PC-3 (cell line): ENCODE measurements at regions not wholly inside any gene's neighbourhood (a gene's known extent, or its start where the extent isn't known, plus 50 kb on each side); places are given as distances from the start of the nearest gene placed in this dataset.
A peak's percentile ranks its signal among the peaks of the same experiment; 100 is the strongest.

Source experiments
- EZH2 ChIP-seq: fragments of 300-600 bp; sonication (generic); IDR thresholded peaks from one replicate; pipeline ENCODE4 v1.6.1; 2017; ENCODE audit warnings: antibody characterized with exemption, mild to moderate bottlenecking, low read length; ENCODE audit not compliant: unreplicated experiment
- TF ChIP-seq, protein P1 (sequence below): fragments of 300-600 bp; sonication (generic); conservative IDR thresholded peaks from 2 replicates; pipeline ENCODE4 v1.5.1; 2017; ENCODE audit warnings: antibody characterized with exemption, low read depth, mild to moderate bottlenecking, low read length

DNA sequence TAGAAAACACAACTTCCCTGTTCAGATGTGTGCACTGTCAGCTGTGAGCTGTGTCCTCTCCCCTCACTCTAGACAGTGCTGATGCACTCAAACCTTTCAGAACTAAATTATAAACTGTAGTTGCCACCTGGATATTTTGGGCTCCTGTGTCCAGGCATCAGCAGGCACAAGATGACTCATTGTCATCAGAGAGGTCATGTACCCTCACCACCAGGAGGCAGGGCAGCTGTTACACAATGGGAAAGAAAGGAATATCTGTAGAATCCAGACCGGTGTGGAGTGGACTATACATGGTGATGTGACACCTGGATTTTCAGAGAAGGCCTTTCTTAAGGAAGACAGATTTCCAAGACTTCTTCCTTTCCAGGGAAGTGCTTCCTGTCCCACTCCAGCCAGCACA is 854.4 kb upstream of the AGA start:
- TF ChIP-seq, protein P1, sequence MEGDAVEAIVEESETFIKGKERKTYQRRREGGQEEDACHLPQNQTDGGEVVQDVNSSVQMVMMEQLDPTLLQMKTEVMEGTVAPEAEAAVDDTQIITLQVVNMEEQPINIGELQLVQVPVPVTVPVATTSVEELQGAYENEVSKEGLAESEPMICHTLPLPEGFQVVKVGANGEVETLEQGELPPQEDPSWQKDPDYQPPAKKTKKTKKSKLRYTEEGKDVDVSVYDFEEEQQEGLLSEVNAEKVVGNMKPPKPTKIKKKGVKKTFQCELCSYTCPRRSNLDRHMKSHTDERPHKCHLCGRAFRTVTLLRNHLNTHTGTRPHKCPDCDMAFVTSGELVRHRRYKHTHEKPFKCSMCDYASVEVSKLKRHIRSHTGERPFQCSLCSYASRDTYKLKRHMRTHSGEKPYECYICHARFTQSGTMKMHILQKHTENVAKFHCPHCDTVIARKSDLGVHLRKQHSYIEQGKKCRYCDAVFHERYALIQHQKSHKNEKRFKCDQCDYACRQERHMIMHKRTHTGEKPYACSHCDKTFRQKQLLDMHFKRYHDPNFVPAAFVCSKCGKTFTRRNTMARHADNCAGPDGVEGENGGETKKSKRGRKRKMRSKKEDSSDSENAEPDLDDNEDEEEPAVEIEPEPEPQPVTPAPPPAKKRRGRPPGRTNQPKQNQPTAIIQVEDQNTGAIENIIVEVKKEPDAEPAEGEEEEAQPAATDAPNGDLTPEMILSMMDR: peak; percentile 28; the same call in 1 of the 2 replicates
- no peak for TF ChIP-seq EZH2
